Tibial artery (tissue), 4 donors: ENCODE measurements at regions not wholly inside any gene's neighbourhood (a gene's known extent, or its start where the extent isn't known, plus 50 kb on each side); places are given as distances from the start of the nearest gene placed in this dataset.

Experiments used
- DNase-seq, 2 donors: peaks; one replicate each; pipeline ENCODE4 v3.0.0-alpha.2; 2019
- H3K27ac ChIP-seq, 2 donors: fragments of 200-600 bp; sonication (generic) in 1 of 2; 1 replicate in 1 of 2; 2 replicates in 1 of 2; pipeline ENCODE4 v1.5.1; 2018 to 2019; ENCODE audit warnings: mild to moderate bottlenecking in 1 of 2
- H3K27me3 ChIP-seq, 2 donors: fragments of 200-600 bp; sonication (generic) in 1 of 2; one replicate each; pipeline versions ENCODE4 v1.5.1 to v1.6.0; 2016 to 2019
- H3K36me3 ChIP-seq, 3 donors: fragments of 200-600 bp; sonication (generic) in 2 of 3; one replicate each; pipeline ENCODE4 v1.5.1; 2016 to 2019; ENCODE audit warnings: mild to moderate bottlenecking in 2 of 3
- H3K4me1 ChIP-seq, 4 donors: fragments of 200-600 bp; sonication (generic) in 2 of 4; 1 replicate in 3 of 4; 2 replicates in 1 of 4; pipeline ENCODE4 v1.5.1; 2016 to 2019
- H3K4me3 ChIP-seq, 2 donors: fragments of 200-600 bp; sonication (generic) in 1 of 2; 1 replicate in 1 of 2; 2 replicates in 1 of 2; pipeline ENCODE4 v1.5.1; 2018 to 2019; ENCODE audit warnings: mild to moderate bottlenecking in 2 of 2
- H3K9me3 ChIP-seq, 3 donors: fragments of 200-600 bp; sonication (generic) in 1 of 3; one replicate each; pipeline ENCODE4 v1.5.1; 2016 to 2019
- intact Hi-C: fragments of 100-400 bp; cut with DNase I; formaldehyde crosslinking; loops from one replicate; pipeline ENCODE4 v1.15.0; 2023; ENCODE audit warnings: low total_unique reads
- TF ChIP-seq, protein P1 (sequence below), 2 experiments: fragments of 200-600 bp in 1 of 2; fragments of 450-650 bp in 1 of 2; IDR thresholded peaks; one replicate each; pipeline ENCODE4 v1.5.1; 2017 to 2019; ENCODE audit warnings: antibody characterized with exemption in 2 of 2, mild to moderate bottlenecking in 1 of 2, moderate library complexity in 1 of 2

GRCh38 chr4:153950100-153950979 is 161.5 kb upstream of the SFRP2 start:
- Histone ChIP-seq H3K27ac (no peak overlapping the region), H3K4me1 (peaks cover 0 to 26% (median 5%) of the 10 kb centered on the region in 4 donors), H3K9me3 (peaks cover 0 to 5% (median 5%) of the 10 kb centered on the region in 3 donors), H3K4me3 (no peak overlapping the region), H3K27me3 (no peaks in the 10 kb centered on the region), H3K36me3 (no peaks in the 10 kb centered on the region)
- intact Hi-C loops = no loop called here
- TF ChIP-seq, protein P1, sequence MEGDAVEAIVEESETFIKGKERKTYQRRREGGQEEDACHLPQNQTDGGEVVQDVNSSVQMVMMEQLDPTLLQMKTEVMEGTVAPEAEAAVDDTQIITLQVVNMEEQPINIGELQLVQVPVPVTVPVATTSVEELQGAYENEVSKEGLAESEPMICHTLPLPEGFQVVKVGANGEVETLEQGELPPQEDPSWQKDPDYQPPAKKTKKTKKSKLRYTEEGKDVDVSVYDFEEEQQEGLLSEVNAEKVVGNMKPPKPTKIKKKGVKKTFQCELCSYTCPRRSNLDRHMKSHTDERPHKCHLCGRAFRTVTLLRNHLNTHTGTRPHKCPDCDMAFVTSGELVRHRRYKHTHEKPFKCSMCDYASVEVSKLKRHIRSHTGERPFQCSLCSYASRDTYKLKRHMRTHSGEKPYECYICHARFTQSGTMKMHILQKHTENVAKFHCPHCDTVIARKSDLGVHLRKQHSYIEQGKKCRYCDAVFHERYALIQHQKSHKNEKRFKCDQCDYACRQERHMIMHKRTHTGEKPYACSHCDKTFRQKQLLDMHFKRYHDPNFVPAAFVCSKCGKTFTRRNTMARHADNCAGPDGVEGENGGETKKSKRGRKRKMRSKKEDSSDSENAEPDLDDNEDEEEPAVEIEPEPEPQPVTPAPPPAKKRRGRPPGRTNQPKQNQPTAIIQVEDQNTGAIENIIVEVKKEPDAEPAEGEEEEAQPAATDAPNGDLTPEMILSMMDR (IDR thresholded peaks at IDR 0.05) = no peak
- DNase-seq = no peak

DNA sequence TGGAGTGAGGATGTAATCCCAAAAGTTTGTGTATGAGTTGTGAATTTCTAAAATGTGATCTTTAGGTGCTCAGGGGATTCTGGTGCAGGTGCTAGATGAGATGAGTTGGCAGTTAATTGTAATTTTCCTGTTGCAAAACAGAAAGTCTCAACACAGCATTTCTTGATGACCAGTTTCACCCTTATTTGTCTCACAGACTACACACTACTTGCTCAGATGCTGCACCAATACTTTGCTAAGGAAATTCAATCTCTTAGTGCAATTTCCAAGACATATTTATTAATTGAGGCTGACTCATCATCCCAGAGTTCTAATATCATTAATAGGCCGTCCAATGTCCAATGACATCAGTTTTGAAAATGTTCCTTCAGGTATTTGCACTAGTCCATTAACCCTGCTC is 159.2 kb upstream of the SFRP2 start:
- Histone ChIP-seq H3K27me3 (no peaks in the 10 kb centered on the region), H3K4me3 (no peak overlapping the region), H3K36me3 (no peaks in the 10 kb centered on the region), H3K27ac (no peak overlapping the region), H3K9me3 (peaks cover 0 to 5% (median 5%) of the 10 kb centered on the region in 3 donors), H3K4me1 (peaks cover 0 to 26% (median 5%) of the 10 kb centered on the region in 4 donors)
- TF ChIP-seq, protein P1 (IDR thresholded peaks at IDR 0.05) = no peak
- intact Hi-C loops = no loop called here
- no peak for DNase-seq

DNA sequence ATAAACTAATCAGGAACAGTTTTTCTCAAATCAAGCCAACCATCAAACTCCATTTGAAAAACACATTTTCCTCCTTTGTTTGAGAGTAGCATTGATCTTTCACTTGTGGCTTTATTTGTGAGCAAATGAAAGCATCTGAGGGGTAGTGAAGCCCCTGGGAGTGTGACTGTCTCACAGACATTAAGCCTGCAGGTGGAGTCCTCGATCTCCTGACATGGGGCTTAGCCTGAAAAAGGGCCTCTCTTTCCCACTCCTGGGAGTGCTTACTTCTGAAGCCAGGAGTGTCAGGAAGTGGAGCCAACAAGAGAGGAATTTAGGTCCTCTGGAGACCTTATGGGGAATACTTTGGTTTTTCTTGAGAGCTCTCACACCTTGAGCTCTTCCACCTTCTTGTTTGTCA is 158.2 kb upstream of the SFRP2 start:
- DNase-seq = no peak
- intact Hi-C loops = no loop called here
- TF ChIP-seq, protein P1 (IDR thresholded peaks at IDR 0.05) = no peak
- Histone ChIP-seq H3K27ac (no peak overlapping the region), H3K9me3 (peaks cover 0 to 5% (median 5%) of the 10 kb centered on the region in 3 donors), H3K4me3 (no peak overlapping the region), H3K27me3 (no peaks in the 10 kb centered on the region), H3K36me3 (no peaks in the 10 kb centered on the region), H3K4me1 (peaks cover 0 to 26% (median 5%) of the 10 kb centered on the region in 4 donors)

DNA sequence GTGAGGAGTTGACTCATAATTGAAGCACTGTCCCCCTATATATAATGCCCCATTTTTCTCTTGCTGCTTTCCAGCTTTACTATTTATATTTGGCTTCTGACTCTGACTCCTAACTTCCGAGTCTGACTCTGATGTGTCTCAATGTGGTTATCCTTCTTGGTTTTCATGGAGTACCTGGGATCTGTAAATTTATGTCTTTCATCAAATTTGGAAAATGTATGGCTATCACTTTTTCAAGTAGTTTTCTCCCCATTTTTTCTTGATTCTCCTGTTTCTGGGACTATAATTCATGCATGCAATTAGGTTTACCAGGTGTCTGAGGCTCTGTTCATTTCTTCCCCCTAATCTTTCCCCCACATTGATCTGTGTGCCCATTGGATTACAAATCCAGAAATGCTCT is 156.8 kb upstream of the SFRP2 start:
- intact Hi-C loops = no loop called here
- Histone ChIP-seq H3K9me3 (peaks cover 0 to 5% (median 5%) of the 10 kb centered on the region in 3 donors), H3K36me3 (no peaks in the 10 kb centered on the region), H3K27me3 (no peaks in the 10 kb centered on the region), H3K4me3 (no peak overlapping the region), H3K4me1 (peaks cover 0 to 21% (median 4%) of the 10 kb centered on the region in 4 donors), H3K27ac (no peak overlapping the region)
- no peak for DNase-seq
- TF ChIP-seq, protein P1 (IDR thresholded peaks at IDR 0.05) = no peak

- TF ChIP-seq, protein P1 (IDR thresholded peaks at IDR 0.05) = no peak
- H3K27ac ChIP-seq = no peak overlapping the region
- H3K36me3 ChIP-seq = no peaks in the 10 kb centered on the region
- no peaks in the 10 kb centered on the region for H3K27me3 ChIP-seq
- intact Hi-C loops = no loop called here
- peaks cover 0 to 5% (median 5%) of the 10 kb centered on the region in 3 donors for H3K9me3 ChIP-seq
- H3K4me1 ChIP-seq = peaks cover 0 to 7% (median 0%) of the 10 kb centered on the region in 4 donors
- no peak overlapping the region for H3K4me3 ChIP-seq
- no peak for DNase-seq
These were observed 155.0 kb upstream of the SFRP2 start for GRCh38 chr4:153943738-153944415.
